HepG2 (cell line): ENCODE measurements at regions not wholly inside any gene's neighbourhood (a gene's known extent, or its start where the extent isn't known, plus 50 kb on each side); places are given as distances from the start of the nearest gene placed in this dataset.

Source experiments
- ATAC-seq: fragments of 200-7000 bp; cut with Tn5 transposase; 3 replicates; pipeline ENCODE4 v1.9.1; 2020; ENCODE audit warnings: mild to moderate bottlenecking, moderate library complexity
- BruUV-seq: library from RNA; stranded (reverse); fragments of 400-500 nt; replicated peaks from 2 replicates; lab custom pipeline; 2021; lab: Mats Ljungman, UMichigan
- CTCF ChIA-PET: fragments of 300-600 bp; formaldehyde crosslinking; extraction: SDS; loops from one replicate; lab custom pipeline; 2021; ENCODE audit warnings: low total read pairs, inconsistent platforms, low intra/inter-chr PET ratio; lab: Yijun Ruan, JAX
- POLR2A ChIA-PET: fragments of 350-600 bp; sonication (Branson Sonifier 250); formaldehyde crosslinking; loops from one replicate; lab custom pipeline; 2020; ENCODE audit warnings: antibody characterized with exemption, inconsistent platforms; lab: Yijun Ruan, JAX
- DNase-seq: peaks from one replicate; pipeline ENCODE4 v3.0.0-alpha.2; 2015; ENCODE audit warnings: low spot score
- FAIRE-seq: peaks from 3 replicates; lab custom pipeline; 2011; peaks lifted over from hg19 to GRCh38; lab: Jason Lieb, UNC
- H2AFZ ChIP-seq: one replicate; pipeline ENCODE4 v1.6.1; 2011; ENCODE audit warnings: low read length, inconsistent platforms
- H3K27ac ChIP-seq: fragments of 300-600 bp; 3 replicates; pipeline ENCODE4 v1.8.0; 2011; ENCODE audit warnings: mixed run types, mild to moderate bottlenecking, mixed read lengths, low read length, inconsistent platforms; ENCODE audit not compliant: insufficient read depth; ENCODE audit errors: extremely low read length
- H3K27me3 ChIP-seq, 2 experiments: fragments of 200-600 bp in 1 of 2; 2 replicates in 1 of 2; 3 replicates in 1 of 2; pipeline versions ENCODE4 v1.6.0 to v1.8.0; 2011; ENCODE audit warnings: low read length in 2 of 2, mild to moderate bottlenecking in 2 of 2, moderate library complexity in 2 of 2, inconsistent platforms in 1 of 2; ENCODE audit not compliant: insufficient read depth in 2 of 2, control insufficient read depth in 1 of 2
- H3K36me3 ChIP-seq, 2 experiments: fragments of 200-600 bp in 1 of 2; replicated peaks in 1 of 2; 2 replicates in 1 of 2; 3 replicates in 1 of 2; pipeline versions ENCODE4 v1.5.1 to v1.8.0; 2011; ENCODE audit warnings: low read length in 2 of 2, inconsistent platforms in 1 of 2; ENCODE audit not compliant: insufficient read depth in 2 of 2, control insufficient read depth in 1 of 2
- H3K4me1 ChIP-seq: 2 replicates; pipeline ENCODE4 v1.5.1; 2012; ENCODE audit warnings: low read length, inconsistent platforms; ENCODE audit not compliant: insufficient read depth
- H3K4me2 ChIP-seq: 2 replicates; pipeline ENCODE4 v1.6.0; 2011; ENCODE audit warnings: low read depth, low read length, inconsistent platforms
- H3K4me3 ChIP-seq, 3 experiments: fragments of 200-600 bp in 1 of 3; sonication (generic), shearing (Covaris generic) in 1 of 3; replicated peaks in 1 of 3; 2 replicates each; pipeline ENCODE4 v1.5.1; 2011 to 2016; ENCODE audit warnings: low read length in 3 of 3, inconsistent platforms in 2 of 3, low read depth in 2 of 3, mild to moderate bottlenecking in 2 of 3, control low read depth in 1 of 3, mixed read lengths in 1 of 3; ENCODE audit not compliant: insufficient read depth in 1 of 3
- H3K79me2 ChIP-seq: one replicate; pipeline ENCODE4 v1.6.1; 2011; ENCODE audit warnings: low read length, inconsistent platforms; ENCODE audit not compliant: insufficient read depth
- H3K9ac ChIP-seq: 2 replicates; pipeline ENCODE4 v1.6.0; 2011; ENCODE audit warnings: mild to moderate bottlenecking, low read depth, low read length, inconsistent platforms; ENCODE audit not compliant: insufficient read depth
- H3K9me3 ChIP-seq: 2 replicates; pipeline ENCODE4 v1.5.1; 2012; ENCODE audit warnings: mild to moderate bottlenecking, low read length
- H4K20me1 ChIP-seq: 2 replicates; pipeline ENCODE4 v1.6.0; 2011; ENCODE audit warnings: inconsistent platforms, mild to moderate bottlenecking, low read length, moderate library complexity; ENCODE audit not compliant: insufficient read depth
- DNMT1 ChIP-seq: sonication (generic); formaldehyde crosslinking; IDR thresholded peaks from 2 replicates; pipeline ENCODE4 v1.5.1; 2020; ENCODE audit warnings: mild to moderate bottlenecking, missing genetic modification reagents
- FOXJ3 ChIP-seq: sonication (generic); formaldehyde crosslinking; IDR thresholded peaks from 2 replicates; pipeline ENCODE4 v1.4.0; 2020; ENCODE audit warnings: missing genetic modification reagents, mild to moderate bottlenecking, borderline replicate concordance
- JUNB ChIP-seq: sonication (generic); formaldehyde crosslinking; IDR thresholded peaks from 2 replicates; pipeline ENCODE4 v1.8.0; 2022; ENCODE audit warnings: missing genetic modification reagents, mild to moderate bottlenecking, borderline replicate concordance
- KAT8 ChIP-seq: IDR thresholded peaks from 2 replicates; pipeline ENCODE4 v1.6.1; 2016; ENCODE audit warnings: missing genetic modification reagents, missing compliant biosample characterization
- KMT2B ChIP-seq: IDR thresholded peaks from 2 replicates; pipeline ENCODE4 v1.6.1; 2016; ENCODE audit warnings: missing genetic modification reagents, missing compliant biosample characterization
- RERE ChIP-seq: IDR thresholded peaks from 2 replicates; pipeline ENCODE4 v1.6.1; 2016; ENCODE audit warnings: low read depth, missing genetic modification reagents, missing compliant biosample characterization
- SMYD3 ChIP-seq: sonication (generic); formaldehyde crosslinking; IDR thresholded peaks from 2 replicates; pipeline ENCODE4 v1.8.1; 2023; ENCODE audit warnings: mild to moderate bottlenecking, missing genetic modification reagents
- ZNF441 ChIP-seq: sonication (generic); formaldehyde crosslinking; IDR thresholded peaks from 2 replicates; pipeline ENCODE4 v1.7.0; 2021; ENCODE audit warnings: missing genetic modification reagents, borderline replicate concordance
- ZNF574 ChIP-seq: sonication (generic); formaldehyde crosslinking; IDR thresholded peaks from 2 replicates; pipeline ENCODE4 v1.4.0; 2020; ENCODE audit warnings: missing genetic modification reagents
- ZNF776 ChIP-seq: sonication (generic); formaldehyde crosslinking; IDR thresholded peaks from 2 replicates; pipeline ENCODE4 v1.4.0; 2020; ENCODE audit warnings: mild to moderate bottlenecking, missing genetic modification reagents
- ZSCAN31 ChIP-seq: sonication (generic); formaldehyde crosslinking; IDR thresholded peaks from 2 replicates; pipeline ENCODE4 v1.5.0; 2020; ENCODE audit warnings: low read depth, mild to moderate bottlenecking, missing genetic modification reagents
- WGBS: methylation state at CpG from one replicate; pipeline ENCODE4 v1.1.6; 2017; ENCODE audit warnings: low lambda C conversion rate; 5-methylcytosine and 5-hydroxymethylcytosine counted together
- in situ Hi-C: cut with HindIII; loops from 2 replicates; pipeline ENCODE4 v1.10.0; 2017; ENCODE audit warnings: low pct_unique_long_range_greater_than_20kb; ENCODE audit not compliant: extremely low pct_ligation_motif_present
- intact Hi-C: fragments of 100-400 bp; cut with micrococcal nuclease; formaldehyde crosslinking; loops from one replicate; pipeline ENCODE4 v1.10.0; 2022; ENCODE audit not compliant: unreplicated experiment
- TF ChIP-seq, protein P1 (sequence below): IDR thresholded peaks from 2 replicates; pipeline ENCODE4 v1.6.1; 2016; ENCODE audit warnings: low read depth, borderline replicate concordance

DNA sequence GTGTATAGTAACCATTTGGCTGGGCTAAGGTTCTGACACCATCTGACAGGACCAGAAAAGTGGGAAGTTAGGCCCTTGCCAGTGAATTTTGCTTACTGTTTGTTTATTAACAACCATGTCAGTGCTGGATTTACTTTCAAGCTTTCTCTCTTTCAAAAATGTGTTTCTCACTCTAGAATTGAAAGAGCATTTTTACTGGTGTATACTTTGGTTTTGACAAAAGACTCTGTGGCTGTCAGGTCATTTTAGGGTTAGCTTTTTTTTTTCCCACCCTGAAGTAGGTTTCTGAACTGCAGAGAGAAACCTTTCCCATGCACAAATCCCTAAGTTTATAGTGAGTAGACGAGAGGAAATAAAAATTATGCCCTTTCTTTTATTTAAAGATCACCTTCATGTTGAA, 230.0 kb upstream of the TBC1D5 start:
- DNase-seq (no peak), FAIRE-seq (no peak), ATAC-seq (no peak)
- in situ Hi-C loops (no loop called here), intact Hi-C loops (no loop called here)
- Histone ChIP-seq H3K27ac (no peak overlapping the region), H3K4me1 (0 out of 2 replicates have a peak, but pooled peaks cover 6% of the 10 kb centered on the region), H3K36me3 (no peaks in the 10 kb centered on the region), H3K79me2 (no peaks in the 10 kb centered on the region), H2AFZ (no peak overlapping the region), H3K27me3 (no peaks in the 10 kb centered on the region), H3K9ac (no peak overlapping the region), H3K9me3 (no peaks in the 10 kb centered on the region), H3K4me2 (no peak overlapping the region), H4K20me1 (no peaks in the 10 kb centered on the region), H3K4me3 (no peak overlapping the region)
- whole genome bisulfite sequencing = 3% methylated on average over 1 of the region's 1 CpG
- POLR2A ChIA-PET = no interaction called here
- TF ChIP-seq ZNF776 = no peak
- TF ChIP-seq, protein P1, sequence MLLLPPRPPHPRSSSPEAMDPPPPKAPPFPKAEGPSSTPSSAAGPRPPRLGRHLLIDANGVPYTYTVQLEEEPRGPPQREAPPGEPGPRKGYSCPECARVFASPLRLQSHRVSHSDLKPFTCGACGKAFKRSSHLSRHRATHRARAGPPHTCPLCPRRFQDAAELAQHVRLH (CRISPR knock-in tag) = no peak
- TF ChIP-seq JUNB (CRISPR knock-in tag) = no peak
- TF ChIP-seq ZSCAN31 (CRISPR knock-in tag) = no peak
- no peak for TF ChIP-seq KAT8 (CRISPR knock-in tag)
- TF ChIP-seq SMYD3 (CRISPR knock-in tag) = no peak
- no peak for TF ChIP-seq KMT2B
- no peak for TF ChIP-seq ZNF441 (CRISPR knock-in tag)
- no peak for TF ChIP-seq RERE (CRISPR knock-in tag)
- TF ChIP-seq ZNF574 = no peak
- TF ChIP-seq DNMT1 (CRISPR knock-in tag) = no peak
- TF ChIP-seq FOXJ3 (CRISPR knock-in tag) = no peak
- BruUV-seq = no TSS peak
- CTCF ChIA-PET = no interaction called here
